ENCODE measurements at regions not wholly inside any gene's neighbourhood (a gene's known extent, or its start where the extent isn't known, plus 50 kb on each side); places are given as distances from the start of the nearest gene placed in this dataset.

- ATAC-seq (replicated peaks in 6 of 8), result peak in 4 of 8 experiments; percentile 8 to 17 (median 14)
- in situ Hi-C loops (cut with MboI; ENCODE audit: low pct_unique_long_range_greater_than_20kb in 2 of 9, low sequenced_read_pairs in 9 of 9, unreplicated experiment in 9 of 9), result no loop called here
- WGBS, 10 experiments, result 60% methylated on average over 2 of the region's 12 CpGs; no CpG with 5 or more reads in 9 of the 10 experiments
- H3K4me1 ChIP-seq (replicated peaks in 1 of 2), result peaks cover 0 to 7% of the 10 kb centered on the region in 2 donors
- no peak overlapping the region for H3K27ac ChIP-seq
- no peak overlapping the region for H3K4me3 ChIP-seq
Measured at GRCh38 chr10:69736886-69737641, 64.6 kb upstream of the COL13A1 start.

DNA sequence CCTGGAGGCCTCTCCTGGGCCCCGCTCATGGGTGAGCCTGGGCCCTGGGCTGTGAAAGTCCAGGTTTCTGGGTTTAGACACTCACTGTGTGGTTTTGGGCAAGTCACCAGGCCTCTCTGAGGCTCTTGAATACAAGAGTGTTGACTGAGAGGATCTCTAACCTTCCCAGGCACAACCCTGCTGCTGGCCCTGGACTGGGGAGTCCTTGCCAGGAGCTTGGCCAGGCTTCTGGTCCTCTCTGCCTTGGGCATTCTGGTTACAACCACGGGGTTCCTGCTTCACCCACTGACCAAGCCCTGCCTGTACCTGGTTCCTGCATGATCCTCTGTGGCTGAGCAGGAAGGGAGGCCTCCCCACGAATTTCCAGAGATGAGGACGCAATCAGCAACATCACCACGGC lies 63.6 kb upstream of the COL13A1 start:
- no peak overlapping the region for H3K4me3 ChIP-seq
- ATAC-seq (replicated peaks in 6 of 8), result no peak
- H3K27ac ChIP-seq, result no peak overlapping the region
- peaks cover 0 to 7% of the 10 kb centered on the region in 2 donors for H3K4me1 ChIP-seq (replicated peaks in 1 of 2)
- 46 to 100% (median 85%) methylated on average over 1 to 4 of the region's 5 CpGs; no CpG with 5 or more reads in 7 of the 10 experiments for WGBS, 10 experiments
- in situ Hi-C loops (cut with MboI; ENCODE audit: low pct_unique_long_range_greater_than_20kb in 2 of 9, low sequenced_read_pairs in 9 of 9, unreplicated experiment in 9 of 9), result no loop called here

DNA sequence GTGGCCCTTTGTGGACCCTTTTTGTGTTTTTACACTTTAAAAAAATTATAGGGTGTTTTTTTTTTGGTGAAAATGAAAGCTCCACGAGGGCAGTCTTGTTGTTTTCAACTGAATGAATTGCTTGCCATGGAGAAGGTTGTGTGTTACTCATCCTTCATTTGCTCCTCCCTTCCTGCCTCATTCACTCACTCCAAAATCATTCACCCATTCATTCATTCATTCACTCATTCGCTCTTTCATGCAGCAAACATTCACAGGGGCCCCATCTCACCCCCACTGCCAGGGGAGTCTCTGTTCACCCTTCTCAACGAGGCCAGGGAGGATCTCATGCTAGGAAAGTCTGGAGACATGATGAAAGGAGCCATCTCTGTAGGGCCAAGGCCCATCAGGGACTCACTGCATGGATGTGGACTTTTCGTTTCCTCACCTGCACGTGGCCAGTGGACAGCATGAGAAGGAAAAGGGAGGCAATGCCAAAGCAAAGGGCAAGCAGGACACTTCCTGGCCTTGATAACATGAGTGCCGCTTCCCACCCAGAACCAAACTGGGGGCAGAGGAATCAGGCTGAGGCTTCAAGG lies 62.8 kb upstream of the COL13A1 start:
- in situ Hi-C loops (cut with MboI; ENCODE audit: low pct_unique_long_range_greater_than_20kb in 2 of 9, low sequenced_read_pairs in 9 of 9, unreplicated experiment in 9 of 9), result no loop called here
- H3K4me1 ChIP-seq (replicated peaks in 1 of 2), result peaks cover 0 to 5% of the 10 kb centered on the region in 2 donors
- H3K27ac ChIP-seq, result no peak overlapping the region
- H3K4me3 ChIP-seq, result no peak overlapping the region
- WGBS, 10 experiments, result 58 to 100% (median 77%) methylated on average over 1 to 6 of the region's 6 CpGs; no CpG with 5 or more reads in 2 of the 10 experiments
- no peak for ATAC-seq (replicated peaks in 6 of 8)

GRCh38 chr10:69739634-69740033 lies 62.1 kb upstream of the COL13A1 start:
- no peak for ATAC-seq (replicated peaks in 6 of 8)
- in situ Hi-C loops (cut with MboI; ENCODE audit: low pct_unique_long_range_greater_than_20kb in 2 of 9, low sequenced_read_pairs in 9 of 9, unreplicated experiment in 9 of 9), result no loop called here
- no peak overlapping the region for H3K27ac ChIP-seq
- no peaks in the 10 kb centered on the region for H3K4me1 ChIP-seq (replicated peaks in 1 of 2)
- H3K4me3 ChIP-seq, result no peak overlapping the region
- 0 to 100% (median 60%) methylated on average over 1 to 5 of the region's 7 CpGs; no CpG with 5 or more reads in 4 of the 10 experiments for WGBS, 10 experiments

DNA sequence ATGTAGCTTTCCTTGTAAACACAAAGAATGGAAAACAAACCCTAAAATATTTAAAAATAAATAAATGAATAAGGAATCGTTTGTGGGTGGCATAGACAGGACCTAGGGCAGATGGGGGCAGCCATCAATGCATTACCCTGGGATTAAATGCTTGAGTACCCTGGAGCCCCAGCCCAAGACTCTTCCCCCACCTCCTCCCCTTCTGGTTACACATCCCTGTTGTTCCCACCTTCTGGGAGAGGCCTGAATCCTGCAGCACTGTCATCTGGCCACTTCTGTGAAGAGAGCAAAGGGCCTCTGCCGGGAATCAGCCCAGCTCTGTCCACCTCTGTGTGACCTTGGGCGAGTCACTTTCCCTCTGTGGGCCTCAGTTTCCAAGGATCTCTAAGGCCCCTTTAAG lies 61.6 kb upstream of the COL13A1 start:
- in situ Hi-C loops (cut with MboI; ENCODE audit: low pct_unique_long_range_greater_than_20kb in 2 of 9, low sequenced_read_pairs in 9 of 9, unreplicated experiment in 9 of 9), result no loop called here
- Histone ChIP-seq H3K4me1 (replicated peaks in 1 of 2) (no peaks in the 10 kb centered on the region), H3K27ac (no peak overlapping the region), H3K4me3 (no peak overlapping the region)
- no peak for ATAC-seq (replicated peaks in 6 of 8)
- 51 to 83% (median 78%) methylated on average over 1 to 3 of the region's 3 CpGs; no CpG with 5 or more reads in 7 of the 10 experiments for WGBS, 10 experiments

- in situ Hi-C loops (cut with MboI; ENCODE audit: low pct_unique_long_range_greater_than_20kb in 2 of 9, low sequenced_read_pairs in 9 of 9, unreplicated experiment in 9 of 9), result no loop called here
- no peak overlapping the region for H3K4me3 ChIP-seq
- WGBS, 10 experiments, result 60 to 100% (median 60%) methylated on average over 1 of the region's 1 CpG; no CpG with 5 or more reads in 7 of the 10 experiments
- no peak overlapping the region for H3K27ac ChIP-seq
- no peak for ATAC-seq (replicated peaks in 6 of 8)
- no peaks in the 10 kb centered on the region for H3K4me1 ChIP-seq (replicated peaks in 1 of 2)
Measured at GRCh38 chr10:69741252-69741651, 60.5 kb upstream of the COL13A1 start.

- 60 to 100% (median 76%) methylated on average over 1 to 3 of the region's 5 CpGs; no CpG with 5 or more reads in 6 of the 10 experiments for WGBS, 10 experiments
- H3K4me1 ChIP-seq (replicated peaks in 1 of 2), result no peaks in the 10 kb centered on the region
- in situ Hi-C loops (cut with MboI; ENCODE audit: low pct_unique_long_range_greater_than_20kb in 2 of 9, low sequenced_read_pairs in 9 of 9, unreplicated experiment in 9 of 9), result no loop called here
- no peak overlapping the region for H3K27ac ChIP-seq
- H3K4me3 ChIP-seq, result no peak overlapping the region
- ATAC-seq (replicated peaks in 6 of 8), result no peak
Measured at GRCh38 chr10:69741671-69742355, 59.9 kb upstream of the COL13A1 start.

GRCh38 chr10:69742356-69742695 lies 59.4 kb upstream of the COL13A1 start:
- no peak overlapping the region for H3K4me3 ChIP-seq
- H3K27ac ChIP-seq, result no peak overlapping the region
- WGBS, 10 experiments, result 40 to 83% (median 80%) methylated on average over 1 of the region's 1 CpG; no CpG with 5 or more reads in 7 of the 10 experiments
- in situ Hi-C loops (cut with MboI; ENCODE audit: low pct_unique_long_range_greater_than_20kb in 2 of 9, low sequenced_read_pairs in 9 of 9, unreplicated experiment in 9 of 9), result no loop called here
- ATAC-seq (replicated peaks in 6 of 8), result no peak
- H3K4me1 ChIP-seq (replicated peaks in 1 of 2), result no peaks in the 10 kb centered on the region

GRCh38 chr10:69742928-69743602 lies 58.6 kb upstream of the COL13A1 start:
- 6 to 80% (median 60%) methylated on average over 1 to 3 of the region's 6 CpGs; no CpG with 5 or more reads in 1 of the 10 experiments for WGBS, 10 experiments
- ATAC-seq (replicated peaks in 6 of 8), result peak in 7 of 8 experiments; percentile 34 to 86 (median 62)
- Histone ChIP-seq H3K4me3 (no peak overlapping the region), H3K27ac (no peak overlapping the region), H3K4me1 (replicated peaks in 1 of 2) (no peaks in the 10 kb centered on the region)
- in situ Hi-C loops (cut with MboI; ENCODE audit: low pct_unique_long_range_greater_than_20kb in 2 of 9, low sequenced_read_pairs in 9 of 9, unreplicated experiment in 9 of 9), result no loop called here

GRCh38 chr10:69744971-69745370 lies 56.7 kb upstream of the COL13A1 start:
- in situ Hi-C loops (cut with MboI; ENCODE audit: low pct_unique_long_range_greater_than_20kb in 2 of 9, low sequenced_read_pairs in 9 of 9, unreplicated experiment in 9 of 9), result no loop called here
- no peak overlapping the region for H3K4me3 ChIP-seq
- no peak for ATAC-seq (replicated peaks in 6 of 8)
- peaks cover 8 to 14% of the 10 kb centered on the region in 2 donors for H3K4me1 ChIP-seq (replicated peaks in 1 of 2)
- 61 to 100% (median 85%) methylated on average over 1 to 4 of the region's 4 CpGs for WGBS, 10 experiments
- H3K27ac ChIP-seq, result no peak overlapping the region

GRCh38 chr10:69745698-69746097 lies 56.0 kb upstream of the COL13A1 start:
- no peak for ATAC-seq (replicated peaks in 6 of 8)
- Histone ChIP-seq H3K4me1 (replicated peaks in 1 of 2) (peaks cover 8 to 21% of the 10 kb centered on the region in 2 donors), H3K4me3 (no peak overlapping the region), H3K27ac (no peak overlapping the region)
- in situ Hi-C loops (cut with MboI; ENCODE audit: low pct_unique_long_range_greater_than_20kb in 2 of 9, low sequenced_read_pairs in 9 of 9, unreplicated experiment in 9 of 9), result no loop called here
- WGBS, 10 experiments, result 39 to 80% (median 56%) methylated on average over 1 to 2 of the region's 2 CpGs; no CpG with 5 or more reads in 3 of the 10 experiments

- in situ Hi-C loops (cut with MboI; ENCODE audit: low pct_unique_long_range_greater_than_20kb in 2 of 9, low sequenced_read_pairs in 9 of 9, unreplicated experiment in 9 of 9), result no loop called here
- no peak overlapping the region for H3K4me3 ChIP-seq
- H3K4me1 ChIP-seq (replicated peaks in 1 of 2), result peaks cover 8 to 24% of the 10 kb centered on the region in 2 donors
- H3K27ac ChIP-seq, result no peak overlapping the region
- WGBS, 10 experiments, result 53 to 100% (median 81%) methylated on average over 1 to 5 of the region's 5 CpGs; no CpG with 5 or more reads in 1 of the 10 experiments
- ATAC-seq (replicated peaks in 6 of 8), result no peak
Measured at GRCh38 chr10:69747179-69747578, 54.5 kb upstream of the COL13A1 start.

DNA sequence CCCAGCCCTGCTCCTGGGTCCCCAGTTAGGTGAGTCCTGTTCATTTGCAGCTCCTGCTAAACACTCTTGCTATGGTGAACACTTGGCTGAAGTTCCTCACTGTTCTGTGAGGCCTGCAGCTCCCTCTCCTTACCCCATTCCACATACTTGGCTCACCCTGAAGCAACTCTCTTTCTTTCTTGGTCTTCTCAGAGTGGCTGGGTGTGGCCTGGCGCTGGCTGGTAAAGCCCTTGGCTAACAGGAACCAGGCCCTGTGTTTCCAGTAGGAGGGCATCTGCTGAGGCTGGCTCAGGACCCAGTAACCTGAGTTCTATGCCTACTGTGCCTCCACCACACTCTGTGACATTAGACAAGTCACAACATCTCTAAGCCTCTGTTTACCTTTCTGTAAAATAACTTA lies 53.1 kb upstream of the COL13A1 start:
- no peak overlapping the region for H3K4me3 ChIP-seq
- WGBS, 10 experiments, result 0 to 100% (median 63%) methylated on average over 1 of the region's 1 CpG; no CpG with 5 or more reads in 7 of the 10 experiments
- ATAC-seq (replicated peaks in 6 of 8), result peak in 6 of 8 experiments; percentile 8 to 73 (median 36)
- no peak overlapping the region for H3K27ac ChIP-seq
- in situ Hi-C loops (cut with MboI; ENCODE audit: low pct_unique_long_range_greater_than_20kb in 2 of 9, low sequenced_read_pairs in 9 of 9, unreplicated experiment in 9 of 9), result no loop called here
- peaks cover 8 to 24% of the 10 kb centered on the region in 2 donors for H3K4me1 ChIP-seq (replicated peaks in 1 of 2)
